ENCODE measurements at regions not wholly inside any gene's neighbourhood (a gene's known extent, or its start where the extent isn't known, plus 50 kb on each side); places are given as distances from the start of the nearest gene placed in this dataset.

- TF ChIP-seq POLR2A (IDR thresholded peaks at IDR 0.05) (no peak), POLR2AphosphoS5 (IDR thresholded peaks at IDR 0.05) (no peak), EP300 (IDR thresholded peaks at IDR 0.05) (no peak), CTCF (IDR thresholded peaks at IDR 0.05) (no peak)
- no peak overlapping the region for H3K4me3 ChIP-seq
- intact Hi-C loops (cut with DNase I; ENCODE audit: low total_unique reads): no loop called here
- DNase-seq: no peak
- H3K36me3 ChIP-seq: no peaks in the 10 kb centered on the region
- H3K27me3 ChIP-seq: no peaks in the 10 kb centered on the region
- H3K4me1 ChIP-seq: no peaks in the 10 kb centered on the region
- no peaks in the 10 kb centered on the region for H3K9me3 ChIP-seq
- H3K27ac ChIP-seq: no peak overlapping the region
Measured at GRCh38 chr4:136838607-136839006, 693.7 kb downstream of the PCDH18 start.

GRCh38 chr4:136831553-136831952, 700.7 kb downstream of the PCDH18 start:
- no peak for DNase-seq
- TF ChIP-seq CTCF (IDR thresholded peaks at IDR 0.05): no peak
- no peak overlapping the region for H3K27ac ChIP-seq
- H3K9me3 ChIP-seq: no peaks in the 10 kb centered on the region
- H3K4me1 ChIP-seq: no peaks in the 10 kb centered on the region
- intact Hi-C loops (cut with DNase I; ENCODE audit: low total_unique reads): no loop called here
- no peak overlapping the region for H3K4me3 ChIP-seq
- no peaks in the 10 kb centered on the region for H3K27me3 ChIP-seq
- H3K36me3 ChIP-seq: no peaks in the 10 kb centered on the region
- WGBS, 5 donors: 61 to 83% (median 79%) methylated on average over 3 of the region's 3 CpGs

- Histone ChIP-seq H3K27ac (no peak overlapping the region), H3K27me3 (no peaks in the 10 kb centered on the region), H3K4me1 (no peaks in the 10 kb centered on the region), H3K9me3 (no peaks in the 10 kb centered on the region), H3K36me3 (no peaks in the 10 kb centered on the region), H3K4me3 (no peak overlapping the region)
- no peak for DNase-seq
- TF ChIP-seq EP300 (IDR thresholded peaks at IDR 0.05) (no peak), CTCF (IDR thresholded peaks at IDR 0.05) (no peak)
- intact Hi-C loops (cut with DNase I; ENCODE audit: low total_unique reads): no loop called here
Measured at GRCh38 chr4:136829280-136829679, 703.0 kb downstream of the PCDH18 start.

- Histone ChIP-seq H3K36me3 (no peaks in the 10 kb centered on the region), H3K27me3 (no peaks in the 10 kb centered on the region), H3K27ac (no peak overlapping the region), H3K4me3 (no peak overlapping the region), H3K4me1 (no peaks in the 10 kb centered on the region), H3K9me3 (no peaks in the 10 kb centered on the region)
- 77 to 89% (median 88%) methylated on average over 4 to 8 of the region's 8 CpGs for WGBS, 5 donors
- no peak for DNase-seq
- TF ChIP-seq POLR2AphosphoS5 (IDR thresholded peaks at IDR 0.05) (no peak), POLR2A (IDR thresholded peaks at IDR 0.05) (no peak), EP300 (IDR thresholded peaks at IDR 0.05) (no peak), CTCF (IDR thresholded peaks at IDR 0.05) (no peak)
- intact Hi-C loops (cut with DNase I; ENCODE audit: low total_unique reads): no loop called here
Measured at GRCh38 chr4:136823020-136823419, 709.3 kb downstream of the PCDH18 start.

GRCh38 chr4:136818811-136819330, 713.4 kb downstream of the PCDH18 start:
- H3K4me1 ChIP-seq: no peaks in the 10 kb centered on the region
- H3K27me3 ChIP-seq: no peaks in the 10 kb centered on the region
- H3K4me3 ChIP-seq: no peak overlapping the region
- DNase-seq: no peak
- TF ChIP-seq POLR2A (IDR thresholded peaks at IDR 0.05): no peak
- TF ChIP-seq POLR2AphosphoS5 (IDR thresholded peaks at IDR 0.05): no peak
- no peak for TF ChIP-seq CTCF (IDR thresholded peaks at IDR 0.05)
- no peak for TF ChIP-seq EP300 (IDR thresholded peaks at IDR 0.05)
- no peaks in the 10 kb centered on the region for H3K36me3 ChIP-seq
- intact Hi-C loops (cut with DNase I; ENCODE audit: low total_unique reads): no loop called here
- 7 to 23% (median 16%) methylated on average over 1 of the region's 1 CpG for WGBS, 5 donors
- H3K9me3 ChIP-seq: no peaks in the 10 kb centered on the region
- H3K27ac ChIP-seq: no peak overlapping the region

All from stomach (tissue), 8 donors.